ENCODE measurements at regions not wholly inside any gene's neighbourhood (a gene's known extent, or its start where the extent isn't known, plus 50 kb on each side); places are given as distances from the start of the nearest gene placed in this dataset.
"Not testable (repeated sequence)": the region's sequence is repeated elsewhere in the genome, so short reads cannot be mapped to it uniquely, and the experiment has no call there.

- DNase-seq (ENCODE audit: low read depth): no peak
Observed at GRCh38 chr19:30817197-30817596, 445.0 kb downstream of the ZNF536 start.

- no peak for DNase-seq (ENCODE audit: low read depth)
Observed at GRCh38 chr19:30815889-30816580, 443.9 kb downstream of the ZNF536 start.

- DNase-seq (ENCODE audit: low read depth): no peak
Observed at GRCh38 chr19:30812099-30812678, 440.0 kb downstream of the ZNF536 start.

GRCh38 chr19:30811397-30812098 is 439.4 kb downstream of the ZNF536 start:
- DNase-seq (ENCODE audit: low read depth): no peak

GRCh38 chr19:30810726-30811125 is 438.5 kb downstream of the ZNF536 start:
- DNase-seq (ENCODE audit: low read depth): no peak

- DNase-seq (ENCODE audit: low read depth): no peak
Observed at GRCh38 chr19:30807278-30807677, 435.1 kb downstream of the ZNF536 start.

- no peak for DNase-seq (ENCODE audit: low read depth)
Observed at GRCh38 chr19:30806311-30806710, 434.1 kb downstream of the ZNF536 start.

GRCh38 chr19:30804751-30805150 is 432.6 kb downstream of the ZNF536 start:
- no peak for DNase-seq (ENCODE audit: low read depth)

- not testable (repeated sequence) for DNase-seq (ENCODE audit: low read depth)
Observed at GRCh38 chr19:30804333-30804732, 432.1 kb downstream of the ZNF536 start.

GRCh38 chr19:30802424-30803013 is 430.3 kb downstream of the ZNF536 start:
- DNase-seq (ENCODE audit: low read depth): no peak

GRCh38 chr19:30799865-30800755 is 427.9 kb downstream of the ZNF536 start:
- DNase-seq (ENCODE audit: low read depth): no peak

- DNase-seq (ENCODE audit: low read depth): no peak
Observed at GRCh38 chr19:30795727-30796126, 423.5 kb downstream of the ZNF536 start.

GRCh38 chr19:30792561-30793505 is 420.6 kb downstream of the ZNF536 start:
- no peak for DNase-seq (ENCODE audit: low read depth)

- no peak for DNase-seq (ENCODE audit: low read depth)
Observed at GRCh38 chr19:30791088-30791487, 418.9 kb downstream of the ZNF536 start.

- no peak for DNase-seq (ENCODE audit: low read depth)
Observed at GRCh38 chr19:30790056-30790680, 418.0 kb downstream of the ZNF536 start.

- DNase-seq (ENCODE audit: low read depth): no peak
Observed at GRCh38 chr19:30788105-30788765, 416.1 kb downstream of the ZNF536 start.

GRCh38 chr19:30785458-30786137 is 413.4 kb downstream of the ZNF536 start:
- DNase-seq (ENCODE audit: low read depth): no peak

- DNase-seq (ENCODE audit: low read depth): no peak
Observed at GRCh38 chr19:30784850-30785457, 412.8 kb downstream of the ZNF536 start.

GRCh38 chr19:30783936-30784335 is 411.8 kb downstream of the ZNF536 start:
- no peak for DNase-seq (ENCODE audit: low read depth)

Measured in GM04504 (cell line).